KMS-11 (cell line): ENCODE measurements at regions not wholly inside any gene's neighbourhood (a gene's known extent, or its start where the extent isn't known, plus 50 kb on each side); places are given as distances from the start of the nearest gene placed in this dataset.
"Not testable (repeated sequence)": the region's sequence is repeated elsewhere in the genome, so short reads cannot be mapped to it uniquely, and the experiment has no call there.

Source experiments
- H2AFZ ChIP-seq: fragments of 200-600 bp; sonication (generic); 2 replicates; pipeline ENCODE4 v1.6.1; 2016; ENCODE audit warnings: antibody characterized with exemption, mixed run types, low read depth
- H3K27ac ChIP-seq: fragments of 200-600 bp; sonication (generic); 2 replicates; pipeline ENCODE4 v1.6.1; 2016; ENCODE audit warnings: mild to moderate bottlenecking, mixed run types
- H3K27me3 ChIP-seq: fragments of 200-600 bp; sonication (generic); 2 replicates; pipeline ENCODE4 v1.6.1; 2017; ENCODE audit warnings: mild to moderate bottlenecking, low read depth, mixed run types, moderate library complexity; ENCODE audit not compliant: insufficient read depth
- H3K36me3 ChIP-seq: fragments of 200-600 bp; sonication (generic); 2 replicates; pipeline ENCODE4 v1.6.1; 2017; ENCODE audit warnings: mild to moderate bottlenecking, mixed run types; ENCODE audit not compliant: insufficient read depth
- H3K4me1 ChIP-seq: fragments of 200-600 bp; sonication (generic); 2 replicates; pipeline ENCODE4 v1.6.1; 2016; ENCODE audit warnings: mild to moderate bottlenecking, low read depth, mixed run types; ENCODE audit not compliant: poor library complexity, severe bottlenecking
- H3K4me2 ChIP-seq: fragments of 200-600 bp; sonication (generic); 2 replicates; pipeline ENCODE4 v1.7.0; 2016; ENCODE audit warnings: mild to moderate bottlenecking, mixed run types
- H3K4me3 ChIP-seq: fragments of 200-600 bp; sonication (generic); IDR thresholded peaks from 2 replicates; pipeline ENCODE4 v1.6.1; 2017; ENCODE audit warnings: low read depth, low read length, mixed read lengths; ENCODE audit not compliant: insufficient read depth
- H3K79me2 ChIP-seq: fragments of 200-600 bp; sonication (generic); 2 replicates; pipeline ENCODE4 v1.6.1; 2016; ENCODE audit warnings: low read depth, mixed run types; ENCODE audit not compliant: insufficient read depth
- H3K9ac ChIP-seq: fragments of 200-600 bp; sonication (generic); 2 replicates; pipeline ENCODE4 v1.6.1; 2016; ENCODE audit warnings: mild to moderate bottlenecking, mixed run types
- H4K20me1 ChIP-seq: fragments of 200-600 bp; sonication (generic); 2 replicates; pipeline ENCODE4 v1.6.1; 2016; ENCODE audit warnings: mild to moderate bottlenecking, mixed run types; ENCODE audit not compliant: insufficient read depth
- CTCF ChIP-seq: fragments of 200-600 bp; sonication (generic); conservative IDR thresholded peaks from 2 replicates; pipeline ENCODE4 v1.6.1; 2017; ENCODE audit warnings: low read depth, mild to moderate bottlenecking, antibody characterized with exemption, low read length, moderate library complexity, mixed read lengths

DNA sequence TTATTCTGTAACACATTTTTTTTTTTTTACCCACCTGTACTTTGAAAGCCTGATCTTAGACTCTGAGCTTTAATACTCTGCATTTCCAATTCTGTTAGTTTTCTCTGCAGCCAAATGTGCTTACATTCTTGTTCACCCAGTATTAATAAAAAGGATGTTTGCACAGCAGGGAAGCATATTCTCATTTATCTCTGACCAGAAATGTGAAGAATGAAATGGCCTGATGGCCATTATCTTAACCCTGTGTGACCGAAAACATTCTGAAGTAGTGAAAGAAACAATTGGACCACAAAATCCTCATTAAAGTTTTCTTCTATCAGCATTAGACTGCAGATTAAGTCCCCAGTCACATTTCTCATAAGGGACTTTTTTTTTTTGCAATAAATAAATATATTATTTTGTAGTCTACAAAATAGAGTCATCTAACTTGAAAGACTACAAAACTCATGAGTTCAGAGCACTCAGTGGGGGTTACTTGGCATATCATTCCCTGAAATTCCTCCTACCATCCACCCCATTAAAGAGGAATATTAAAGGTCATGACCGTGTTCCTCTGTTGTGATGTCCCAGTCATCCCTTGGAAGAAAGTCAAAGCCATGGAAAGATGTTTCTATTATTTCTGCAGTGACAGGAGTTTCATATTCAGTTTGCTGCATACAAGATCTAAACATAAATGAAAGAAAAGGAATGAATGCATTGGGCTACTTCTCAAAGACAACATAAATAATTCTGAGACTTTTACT lies 364.4 kb downstream of the RND3 start:
- H3K36me3 ChIP-seq = no peaks in the 10 kb centered on the region
- peaks cover 22% of the 10 kb centered on the region for H3K4me1 ChIP-seq
- H3K27me3 ChIP-seq = peaks cover 30% of the 10 kb centered on the region
- TF ChIP-seq CTCF = no peak
- H4K20me1 ChIP-seq = no peaks in the 10 kb centered on the region
- no peak overlapping the region for H3K4me3 ChIP-seq
- no peak overlapping the region for H3K9ac ChIP-seq
- H2AFZ ChIP-seq = no peak overlapping the region
- no peaks in the 10 kb centered on the region for H3K79me2 ChIP-seq
- no peak overlapping the region for H3K27ac ChIP-seq
- no peak overlapping the region for H3K4me2 ChIP-seq

DNA sequence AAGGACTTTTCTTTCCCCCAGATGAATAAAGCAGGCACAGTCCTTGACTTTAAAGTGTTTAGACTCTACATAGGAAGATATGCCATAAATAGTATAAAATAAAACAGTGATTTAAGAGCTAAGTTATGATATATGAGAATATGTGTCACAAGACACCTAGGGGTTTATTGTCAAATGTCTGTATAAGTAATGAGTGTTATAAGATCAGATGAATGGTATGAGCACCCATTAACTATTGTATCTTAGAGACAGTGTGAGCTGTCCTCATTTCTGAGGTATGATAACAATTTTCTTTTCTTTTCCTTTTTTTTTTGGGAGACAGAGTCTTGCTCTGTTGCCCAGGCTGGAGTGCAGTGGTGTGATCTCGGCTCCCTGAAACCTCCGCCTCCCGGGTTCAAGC lies 365.3 kb downstream of the RND3 start:
- no peak overlapping the region for H3K27ac ChIP-seq
- no peaks in the 10 kb centered on the region for H3K79me2 ChIP-seq
- no peak for TF ChIP-seq CTCF
- H3K4me2 ChIP-seq = no peak overlapping the region
- peaks cover 25% of the 10 kb centered on the region for H3K27me3 ChIP-seq
- no peak overlapping the region for H3K4me3 ChIP-seq
- no peaks in the 10 kb centered on the region for H3K36me3 ChIP-seq
- H4K20me1 ChIP-seq = no peaks in the 10 kb centered on the region
- no peak overlapping the region for H3K9ac ChIP-seq
- no peak overlapping the region for H2AFZ ChIP-seq
- H3K4me1 ChIP-seq = peaks cover 20% of the 10 kb centered on the region

DNA sequence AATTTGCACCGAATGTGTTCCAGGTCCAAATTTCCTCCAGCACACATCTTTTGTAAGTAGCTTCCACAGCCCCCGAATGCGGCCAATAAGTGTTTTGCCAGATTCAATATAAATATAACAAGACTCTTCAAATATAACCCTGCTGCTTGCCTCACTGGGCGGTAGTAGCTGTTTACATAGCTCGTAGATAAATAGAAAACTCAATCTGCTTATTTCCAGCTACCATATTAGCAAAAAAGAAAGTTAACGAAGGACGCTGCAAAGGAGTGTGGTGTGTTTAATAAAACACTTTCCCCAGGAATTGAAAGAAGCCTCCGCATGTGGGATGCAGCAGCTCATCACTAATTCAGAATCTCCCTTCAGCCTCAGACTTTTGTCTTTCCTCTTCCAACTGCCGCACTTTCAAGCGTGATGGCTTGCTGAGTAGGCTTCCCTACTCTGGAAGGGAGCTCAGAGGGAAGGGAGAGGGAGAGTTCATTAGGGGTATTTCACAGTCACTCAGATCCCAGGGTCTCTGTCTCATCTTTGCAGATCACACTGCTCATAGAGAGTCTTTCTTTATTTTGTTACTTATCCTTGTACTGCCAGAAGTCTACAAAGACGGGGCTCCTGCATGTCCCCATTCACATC lies 367.0 kb downstream of the RND3 start:
- Histone ChIP-seq H3K27ac (no peak overlapping the region), H3K27me3 (peaks cover 11% of the 10 kb centered on the region), H3K4me2 (no peak overlapping the region), H3K4me1 (peaks cover 10% of the 10 kb centered on the region), H3K4me3 (no peak overlapping the region), H3K79me2 (no peaks in the 10 kb centered on the region), H2AFZ (no peak overlapping the region), H3K9ac (no peak overlapping the region), H3K36me3 (no peaks in the 10 kb centered on the region), H4K20me1 (no peaks in the 10 kb centered on the region)
- no peak for TF ChIP-seq CTCF

DNA sequence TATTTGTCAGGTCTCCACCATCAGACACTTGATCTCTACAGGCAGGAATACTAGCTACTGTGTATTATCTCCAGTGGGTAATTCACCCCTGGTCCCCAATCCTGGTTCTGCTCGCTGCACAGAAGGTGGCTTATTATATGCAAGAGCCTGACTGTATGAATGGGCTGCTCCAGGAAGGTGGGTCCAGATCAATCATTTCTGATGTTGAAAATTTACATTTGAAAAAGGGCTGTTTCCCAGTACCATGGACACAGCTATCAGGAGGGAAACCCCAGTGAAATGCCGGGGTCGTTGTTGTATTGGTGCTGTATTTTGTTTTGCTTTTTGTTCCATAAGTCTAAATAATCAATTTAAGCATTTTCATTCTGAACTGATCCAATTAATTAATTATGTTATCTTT lies 367.6 kb downstream of the RND3 start:
- no peak overlapping the region for H2AFZ ChIP-seq
- H3K79me2 ChIP-seq = no peaks in the 10 kb centered on the region
- no peaks in the 10 kb centered on the region for H3K36me3 ChIP-seq
- no peak overlapping the region for H3K9ac ChIP-seq
- TF ChIP-seq CTCF = no peak
- no peak overlapping the region for H3K4me3 ChIP-seq
- H3K4me1 ChIP-seq = peaks cover 4% of the 10 kb centered on the region
- H4K20me1 ChIP-seq = no peaks in the 10 kb centered on the region
- peaks cover 9% of the 10 kb centered on the region for H3K27me3 ChIP-seq
- H3K4me2 ChIP-seq = no peak overlapping the region
- H3K27ac ChIP-seq = no peak overlapping the region

DNA sequence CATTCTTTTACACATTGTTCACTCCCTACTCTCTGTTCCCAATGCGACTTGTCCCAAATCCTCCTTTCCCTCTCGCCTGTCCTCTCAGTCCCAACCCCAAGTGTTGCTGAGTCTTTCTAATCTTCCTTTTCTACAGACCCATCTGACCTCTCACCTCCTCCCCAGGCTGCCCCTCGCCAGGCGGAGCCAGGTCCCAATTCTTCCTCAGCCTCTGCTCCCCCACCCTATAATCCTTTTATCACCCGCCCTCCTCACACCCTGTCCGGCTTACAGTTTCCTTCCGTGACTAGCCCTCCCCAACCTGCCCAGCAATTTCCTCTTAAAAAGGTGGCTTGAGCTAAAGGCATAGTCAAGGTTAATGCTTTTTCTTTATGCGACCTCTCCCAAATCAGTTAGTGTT lies 373.4 kb downstream of the RND3 start:
- not testable (repeated sequence) for H3K4me3 ChIP-seq, H3K27me3 ChIP-seq, H3K4me2 ChIP-seq, H3K4me1 ChIP-seq, H4K20me1 ChIP-seq, H3K79me2 ChIP-seq, H3K9ac ChIP-seq, H3K27ac ChIP-seq, H2AFZ ChIP-seq, H3K36me3 ChIP-seq
